RWPE2 (cell line): ENCODE measurements at regions not wholly inside any gene's neighbourhood (a gene's known extent, or its start where the extent isn't known, plus 50 kb on each side); places are given as distances from the start of the nearest gene placed in this dataset.

Experiments
- ATAC-seq: fragments of 200-7000 bp; cut with Tn5 transposase; 3 replicates; pipeline ENCODE4 v1.9.1; 2021; ENCODE audit warnings: low read depth
- DNase-seq: peaks from one replicate; pipeline ENCODE4 v3.0.0-alpha.2; 2020; ENCODE audit warnings: low spot score
- H3K27ac ChIP-seq: fragments of 450-650 bp; 2 replicates; pipeline ENCODE4 v1.5.1; 2017; ENCODE audit warnings: mild to moderate bottlenecking; ENCODE audit not compliant: poor library complexity, severe bottlenecking
- H3K27me3 ChIP-seq: fragments of 250-450 bp; sonication (Bioruptor Pico); 2 replicates; pipeline ENCODE4 v1.5.1; 2021; ENCODE audit warnings: mild to moderate bottlenecking, moderate library complexity; ENCODE audit not compliant: insufficient read depth, poor library complexity, severe bottlenecking
- H3K36me3 ChIP-seq: fragments of 250-450 bp; sonication (Bioruptor Pico); 2 replicates; pipeline ENCODE4 v1.5.1; 2020; ENCODE audit warnings: low read depth, mild to moderate bottlenecking, moderate library complexity
- H3K4me1 ChIP-seq: fragments of 250-450 bp; sonication (Bioruptor Pico); 2 replicates; pipeline ENCODE4 v1.5.1; 2021; ENCODE audit warnings: mild to moderate bottlenecking, moderate library complexity; ENCODE audit not compliant: insufficient read depth, poor library complexity, severe bottlenecking
- H3K4me3 ChIP-seq: fragments of 250-450 bp; sonication (Bioruptor Pico); 2 replicates; pipeline ENCODE4 v1.5.1; 2021; ENCODE audit warnings: mild to moderate bottlenecking, moderate library complexity; ENCODE audit not compliant: severe bottlenecking
- H3K9me3 ChIP-seq: fragments of 250-450 bp; sonication (Bioruptor Pico); 2 replicates; pipeline ENCODE4 v1.5.1; 2021; ENCODE audit warnings: mild to moderate bottlenecking, moderate library complexity; ENCODE audit not compliant: severe bottlenecking
- TF ChIP-seq, protein P1 (sequence below): fragments of 450-650 bp; IDR thresholded peaks from one replicate; pipeline ENCODE4 v1.5.1; 2017; ENCODE audit warnings: mild to moderate bottlenecking, moderate library complexity; ENCODE audit not compliant: poor library complexity, severe bottlenecking

DNA sequence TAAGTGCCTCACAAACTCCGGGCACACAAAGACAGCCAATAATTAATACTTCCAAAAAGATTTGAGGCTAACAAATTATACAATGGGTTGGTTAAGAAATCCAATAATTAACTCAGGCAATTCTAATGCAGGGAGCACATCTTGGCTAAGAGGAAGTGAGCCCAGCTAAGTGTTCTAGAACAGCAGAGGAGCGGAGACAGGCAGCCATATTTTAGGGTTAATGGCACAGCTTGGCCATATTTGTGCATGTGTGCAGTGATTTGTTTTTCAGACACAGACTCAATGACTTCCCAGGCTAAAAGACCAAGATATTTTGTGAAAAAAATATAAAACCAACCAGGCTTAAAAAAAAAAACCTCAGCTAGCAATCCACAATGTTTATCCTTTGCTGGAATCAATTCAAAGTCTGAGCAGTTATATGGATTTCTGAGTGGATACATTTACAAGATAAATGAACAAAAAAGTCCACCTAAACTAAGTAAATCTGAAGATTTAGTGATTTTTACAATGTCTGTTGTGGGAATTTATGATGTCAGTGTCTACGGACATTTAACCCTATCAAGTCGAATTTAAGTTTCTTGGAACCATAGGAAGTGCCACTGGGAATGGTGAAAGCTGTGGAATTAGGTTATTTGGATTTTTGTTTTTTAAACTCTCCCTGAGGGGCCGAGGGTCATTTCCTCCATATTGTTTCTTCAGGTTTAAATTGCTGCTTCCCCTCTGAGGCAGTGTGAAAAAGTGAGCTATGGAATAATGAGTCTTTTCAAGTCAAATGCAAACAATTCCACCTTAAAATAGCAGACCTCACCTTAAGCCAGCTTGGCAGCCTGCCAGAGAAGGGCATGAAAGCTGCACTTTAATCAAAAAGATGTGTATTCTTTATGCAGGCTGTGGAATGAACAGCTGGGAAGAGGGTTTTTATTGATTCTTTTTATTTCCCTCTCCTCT lies 413.7 kb upstream of the TBL1XR1 start:
- no peak overlapping the region for H3K27ac ChIP-seq
- H3K4me1 ChIP-seq: peaks cover 31% of the 10 kb centered on the region
- no peaks in the 10 kb centered on the region for H3K27me3 ChIP-seq
- ATAC-seq (0 out of 3 replicates have a peak, but pooled peaks have one; percentile 6), DNase-seq (peak; percentile 70)
- no peaks in the 10 kb centered on the region for H3K36me3 ChIP-seq
- no peak overlapping the region for H3K4me3 ChIP-seq
- no peaks in the 10 kb centered on the region for H3K9me3 ChIP-seq
- TF ChIP-seq, protein P1, sequence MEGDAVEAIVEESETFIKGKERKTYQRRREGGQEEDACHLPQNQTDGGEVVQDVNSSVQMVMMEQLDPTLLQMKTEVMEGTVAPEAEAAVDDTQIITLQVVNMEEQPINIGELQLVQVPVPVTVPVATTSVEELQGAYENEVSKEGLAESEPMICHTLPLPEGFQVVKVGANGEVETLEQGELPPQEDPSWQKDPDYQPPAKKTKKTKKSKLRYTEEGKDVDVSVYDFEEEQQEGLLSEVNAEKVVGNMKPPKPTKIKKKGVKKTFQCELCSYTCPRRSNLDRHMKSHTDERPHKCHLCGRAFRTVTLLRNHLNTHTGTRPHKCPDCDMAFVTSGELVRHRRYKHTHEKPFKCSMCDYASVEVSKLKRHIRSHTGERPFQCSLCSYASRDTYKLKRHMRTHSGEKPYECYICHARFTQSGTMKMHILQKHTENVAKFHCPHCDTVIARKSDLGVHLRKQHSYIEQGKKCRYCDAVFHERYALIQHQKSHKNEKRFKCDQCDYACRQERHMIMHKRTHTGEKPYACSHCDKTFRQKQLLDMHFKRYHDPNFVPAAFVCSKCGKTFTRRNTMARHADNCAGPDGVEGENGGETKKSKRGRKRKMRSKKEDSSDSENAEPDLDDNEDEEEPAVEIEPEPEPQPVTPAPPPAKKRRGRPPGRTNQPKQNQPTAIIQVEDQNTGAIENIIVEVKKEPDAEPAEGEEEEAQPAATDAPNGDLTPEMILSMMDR: no peak

DNA sequence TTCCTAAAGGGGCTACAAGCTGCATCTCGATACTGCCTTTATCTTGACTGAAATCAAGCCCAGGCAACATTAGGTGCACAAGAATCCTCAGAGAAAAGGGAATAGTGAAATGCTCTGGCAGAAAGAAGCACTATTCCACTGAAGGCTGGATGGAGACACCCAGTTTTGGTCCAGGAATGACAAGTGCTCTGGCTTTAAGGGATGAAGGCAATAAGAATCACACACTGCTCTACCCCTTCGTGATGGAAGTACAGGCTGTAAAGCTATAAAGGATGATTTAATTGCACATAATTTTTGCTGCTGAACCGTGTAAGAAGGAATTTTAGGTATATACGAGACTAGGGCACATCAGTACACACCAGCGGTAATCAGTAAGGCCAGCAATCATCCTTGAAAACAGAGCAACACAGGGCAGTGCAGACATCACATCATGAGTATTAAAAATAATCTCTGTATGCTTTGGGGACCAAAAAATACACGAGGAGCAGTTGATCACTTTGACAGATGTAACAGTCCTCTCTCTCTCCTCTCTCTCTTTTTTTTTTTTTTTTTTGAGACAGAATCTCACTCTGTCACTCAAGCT lies 414.6 kb upstream of the TBL1XR1 start:
- H3K9me3 ChIP-seq: no peaks in the 10 kb centered on the region
- no peaks in the 10 kb centered on the region for H3K36me3 ChIP-seq
- no peak for ATAC-seq
- H3K27ac ChIP-seq: no peak overlapping the region
- no peaks in the 10 kb centered on the region for H3K27me3 ChIP-seq
- no peak for DNase-seq
- no peak overlapping the region for H3K4me3 ChIP-seq
- peaks cover 28% of the 10 kb centered on the region for H3K4me1 ChIP-seq
- TF ChIP-seq, protein P1: no peak

DNA sequence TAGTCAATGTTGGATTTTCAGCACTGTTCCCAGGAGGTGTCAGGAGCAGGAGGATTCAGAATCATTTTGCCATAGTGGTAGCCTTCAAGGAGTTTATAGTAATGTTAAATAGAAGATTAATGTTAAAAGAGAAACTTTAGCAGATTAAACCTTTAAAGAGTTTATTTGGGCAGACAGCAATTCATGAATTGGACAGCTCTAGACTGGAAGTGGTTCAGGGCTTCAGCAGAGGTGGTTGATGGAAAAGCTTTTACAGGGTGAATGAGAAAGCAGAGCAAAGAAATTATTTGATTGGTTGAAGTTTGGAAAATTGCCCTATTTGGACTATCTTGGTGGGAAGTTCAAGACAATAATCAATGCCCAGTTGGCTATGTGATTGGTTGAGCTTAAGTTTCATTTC lies 416.6 kb upstream of the TBL1XR1 start:
- DNase-seq: no peak
- no peaks in the 10 kb centered on the region for H3K9me3 ChIP-seq
- no peaks in the 10 kb centered on the region for H3K36me3 ChIP-seq
- H3K27ac ChIP-seq: no peak overlapping the region
- peaks cover 31% of the 10 kb centered on the region for H3K4me1 ChIP-seq
- no peaks in the 10 kb centered on the region for H3K27me3 ChIP-seq
- H3K4me3 ChIP-seq: no peak overlapping the region
- TF ChIP-seq, protein P1: no peak
- ATAC-seq: no peak

DNA sequence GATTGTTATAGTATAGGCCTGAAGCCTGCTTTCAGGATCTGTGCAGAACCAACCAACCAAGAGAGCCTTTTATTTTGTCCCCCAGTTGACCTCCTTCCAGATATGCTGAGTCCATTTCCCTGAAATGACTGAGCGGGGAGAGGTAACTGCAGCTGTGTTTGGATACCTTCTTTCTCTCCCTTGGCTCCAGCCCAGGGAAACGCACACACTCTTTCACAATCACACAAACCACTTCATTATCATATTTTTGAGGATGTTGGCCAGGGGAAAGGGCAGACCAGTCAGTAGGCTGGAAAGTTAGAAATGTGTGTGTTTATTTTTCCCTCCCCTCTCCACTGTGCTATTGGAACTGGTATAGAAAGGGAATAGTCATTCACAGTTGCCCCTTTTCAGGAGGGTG lies 417.7 kb upstream of the TBL1XR1 start:
- Histone ChIP-seq H3K4me3 (no peak overlapping the region), H3K36me3 (no peaks in the 10 kb centered on the region), H3K27ac (no peak overlapping the region), H3K27me3 (no peaks in the 10 kb centered on the region), H3K4me1 (peaks cover 40% of the 10 kb centered on the region), H3K9me3 (no peaks in the 10 kb centered on the region)
- peak; percentile 55 for DNase-seq
- TF ChIP-seq, protein P1: no peak
- ATAC-seq: peak; percentile 81
